ENCODE measurements at regions not wholly inside any gene's neighbourhood (a gene's known extent, or its start where the extent isn't known, plus 50 kb on each side); places are given as distances from the start of the nearest gene placed in this dataset.

GRCh38 chr15:25931851-25932250, 68.7 kb upstream of the ATP10A start:
- TF ChIP-seq CTCF (IDR thresholded peaks at IDR 0.05): no peak
- no peak for TF ChIP-seq POLR2A (IDR thresholded peaks at IDR 0.05)
